H1 (cell line): ENCODE measurements at regions not wholly inside any gene's neighbourhood (a gene's known extent, or its start where the extent isn't known, plus 50 kb on each side); places are given as distances from the start of the nearest gene placed in this dataset.

Experiments used
- CTCF ChIA-PET: fragments of 300-600 bp; sonication (Branson Sonifier 250); formaldehyde crosslinking; loops from one replicate; lab custom pipeline; 2021; ENCODE audit not compliant: partially characterized antibody; lab: Charles Lee
- POLR2A ChIA-PET: fragments of 300-600 bp; sonication (Branson Sonifier 250); formaldehyde crosslinking; loops from one replicate; lab custom pipeline; 2021; ENCODE audit warnings: inconsistent platforms; ENCODE audit not compliant: partially characterized antibody; lab: Charles Lee
- DNase-seq, 2 experiments: peaks; one replicate each; pipeline versions ENCODE4 v3.0.0 to v3.0.0-alpha.2; 2010 to 2022; ENCODE audit warnings: low spot score in 2 of 2, low read depth in 1 of 2, mixed read lengths in 1 of 2
- FAIRE-seq: peaks from 2 replicates; lab custom pipeline; 2011; peaks lifted over from hg19 to GRCh38; lab: Jason Lieb, UNC
- H2AFZ ChIP-seq: 2 replicates; pipeline ENCODE4 v1.8.1; 2012; ENCODE audit warnings: low read length, inconsistent platforms
- H2AK5ac ChIP-seq: 2 replicates; pipeline ENCODE4 v1.6.1; 2013; ENCODE audit warnings: low read depth, low read length
- H2BK120ac ChIP-seq: replicated peaks from 2 replicates; pipeline ENCODE3; 2013; ENCODE audit warnings: low read depth, low read length, inconsistent platforms
- H2BK12ac ChIP-seq: 2 replicates; pipeline ENCODE4 v1.6.1; 2013; ENCODE audit warnings: low read depth, low read length
- H2BK15ac ChIP-seq: 2 replicates; pipeline ENCODE4 v1.6.1; 2013; ENCODE audit warnings: low read length
- H2BK20ac ChIP-seq: 2 replicates; pipeline ENCODE4 v1.6.1; 2013; ENCODE audit warnings: low read length
- H2BK5ac ChIP-seq: 2 replicates; pipeline ENCODE4 v1.6.1; 2013; ENCODE audit warnings: low read depth, low read length
- H3K14ac ChIP-seq: 2 replicates; pipeline ENCODE4 v1.6.1; 2013; ENCODE audit warnings: inconsistent platforms; ENCODE audit not compliant: insufficient read length
- H3K18ac ChIP-seq: 2 replicates; pipeline ENCODE4 v1.6.1; 2013; ENCODE audit warnings: low read length; ENCODE audit errors: extremely low read depth
- H3K23ac ChIP-seq: 2 replicates; pipeline ENCODE4 v1.6.1; 2013; ENCODE audit warnings: inconsistent platforms; ENCODE audit not compliant: insufficient read length
- H3K23me2 ChIP-seq: 2 replicates; pipeline ENCODE4 v1.6.1; 2013; ENCODE audit warnings: low read depth, low read length
- H3K27ac ChIP-seq: 2 replicates; pipeline ENCODE4 v1.6.1; 2011; ENCODE audit warnings: low read depth, low read length, inconsistent platforms
- H3K27me3 ChIP-seq, 4 experiments: replicated peaks in 1 of 4; 1 replicate in 1 of 4; 2 replicates in 3 of 4; pipeline versions ENCODE4 v1.6.1 to v1.8.1; 2011 to 2013; ENCODE audit warnings: low read length in 3 of 4, mild to moderate bottlenecking in 3 of 4, inconsistent platforms in 2 of 4, mixed read lengths in 2 of 4, moderate library complexity in 1 of 4; ENCODE audit not compliant: control insufficient read depth in 3 of 4, insufficient read depth in 3 of 4; ENCODE audit errors: extremely low read depth in 1 of 4
- H3K36me3 ChIP-seq, 4 experiments: 2 replicates each; pipeline versions ENCODE4 v1.6.1 to v1.8.1; 2011 to 2013; ENCODE audit warnings: mild to moderate bottlenecking in 4 of 4, low read length in 3 of 4, moderate library complexity in 2 of 4, control low read depth in 1 of 4, inconsistent platforms in 1 of 4; ENCODE audit not compliant: insufficient read depth in 4 of 4, control insufficient read depth in 2 of 4
- H3K4ac ChIP-seq: replicated peaks from 2 replicates; pipeline ENCODE3; 2013; ENCODE audit warnings: low read length, low read depth, mixed read lengths, inconsistent platforms; ENCODE audit not compliant: insufficient read length
- H3K4me1 ChIP-seq, 4 experiments: replicated peaks in 1 of 4; 1 replicate in 1 of 4; 2 replicates in 3 of 4; pipeline versions ENCODE4 v1.6.1 to v1.8.1; 2011 to 2013; ENCODE audit warnings: low read length in 3 of 4, inconsistent platforms in 2 of 4, mixed read lengths in 1 of 4; ENCODE audit not compliant: insufficient read depth in 4 of 4, control insufficient read depth in 3 of 4
- H3K4me2 ChIP-seq, 2 experiments: 2 replicates each; pipeline versions ENCODE4 v1.6.1 to v1.8.1; 2011 to 2013; ENCODE audit warnings: low read depth in 2 of 2, low read length in 2 of 2, control low read depth in 1 of 2, inconsistent platforms in 1 of 2, mild to moderate bottlenecking in 1 of 2; ENCODE audit not compliant: insufficient read depth in 1 of 2
- H3K4me3 ChIP-seq, 4 experiments: fragments of 200-600, 300-600 bp in 1 of 4; sonication (generic), shearing (Covaris generic), sonication (Bioruptor Twin) in 1 of 4; 2 replicates each; pipeline versions ENCODE4 v1.5.1 to v1.8.1; 2011 to 2016; ENCODE audit warnings: low read length in 4 of 4, low read depth in 3 of 4, control low read depth in 2 of 4, inconsistent platforms in 2 of 4, mild to moderate bottlenecking in 2 of 4, mixed read lengths in 1 of 4, moderate library complexity in 1 of 4; ENCODE audit not compliant: insufficient read depth in 2 of 4; ENCODE audit errors: extremely low read depth in 1 of 4
- H3K56ac ChIP-seq: replicated peaks from 2 replicates; pipeline ENCODE3; 2013; ENCODE audit warnings: low read depth, mild to moderate bottlenecking, mixed read lengths, low read length, inconsistent platforms; ENCODE audit not compliant: insufficient read length
- H3K79me1 ChIP-seq: 2 replicates; pipeline ENCODE4 v1.6.1; 2013; ENCODE audit warnings: low read depth, low read length, control low read depth
- H3K79me2 ChIP-seq, 2 experiments: 2 replicates each; pipeline versions ENCODE4 v1.6.1 to v1.8.1; 2012 to 2013; ENCODE audit warnings: low read length in 2 of 2, mild to moderate bottlenecking in 2 of 2, inconsistent platforms in 1 of 2; ENCODE audit not compliant: insufficient read depth in 2 of 2, control insufficient read depth in 1 of 2
- H3K9ac ChIP-seq, 4 experiments: replicated peaks in 1 of 4; 1 replicate in 1 of 4; 2 replicates in 3 of 4; pipeline versions ENCODE4 v1.6.1 to v1.8.1; 2011 to 2013; ENCODE audit warnings: low read depth in 3 of 4, low read length in 3 of 4, control low read depth in 2 of 4, mild to moderate bottlenecking in 2 of 4, moderate library complexity in 2 of 4, inconsistent platforms in 1 of 4; ENCODE audit errors: extremely low read depth in 1 of 4
- H3K9me3 ChIP-seq, 2 experiments: 2 replicates each; pipeline versions ENCODE4 v1.6.1 to v1.8.1; 2012 to 2013; ENCODE audit warnings: mild to moderate bottlenecking in 2 of 2, moderate library complexity in 2 of 2, control low read depth in 1 of 2, inconsistent platforms in 1 of 2, low read depth in 1 of 2, low read length in 1 of 2, mixed read lengths in 1 of 2; ENCODE audit not compliant: insufficient read depth in 2 of 2
- H4K20me1 ChIP-seq, 2 experiments: replicated peaks in 1 of 2; 2 replicates each; pipeline versions ENCODE3 to v1.8.1; 2011 to 2013; ENCODE audit warnings: inconsistent platforms in 2 of 2, low read length in 2 of 2, mild to moderate bottlenecking in 1 of 2; ENCODE audit not compliant: insufficient read depth in 2 of 2, control insufficient read depth in 1 of 2
- H4K5ac ChIP-seq: 2 replicates; pipeline ENCODE4 v1.6.1; 2013; ENCODE audit warnings: low read length, low read depth, mixed read lengths, inconsistent platforms; ENCODE audit not compliant: insufficient read length
- H4K8ac ChIP-seq: 2 replicates; pipeline ENCODE4 v1.8.0; 2013; ENCODE audit warnings: mild to moderate bottlenecking, moderate library complexity, low read length, inconsistent platforms; ENCODE audit not compliant: insufficient read depth; ENCODE audit errors: extremely low read depth
- H4K91ac ChIP-seq: replicated peaks from 2 replicates; pipeline ENCODE3; 2013; ENCODE audit warnings: low read length, mixed read lengths, inconsistent platforms; ENCODE audit not compliant: insufficient read length
- POU5F1 ChIP-seq: IDR thresholded peaks from 2 replicates; pipeline ENCODE4 v1.6.1; 2011; ENCODE audit warnings: low read depth, mild to moderate bottlenecking, low read length, moderate library complexity
- USF2 ChIP-seq: IDR thresholded peaks from 2 replicates; pipeline ENCODE4 v1.6.1; 2011; ENCODE audit warnings: low read length, improper control_type of control experiment
- whole genome bisulfite sequencing, 2 experiments: shearing (Covaris generic) in 1 of 2; methylation state at CpG; one replicate each; pipeline versions ENCODE4 v1.1.6 to v1.1.7; 2013 to 2015; ENCODE audit warnings: low lambda C conversion rate in 2 of 2, mixed read lengths in 2 of 2, inconsistent platforms in 1 of 2, low coverage in 1 of 2, missing lambda C conversion rate in 1 of 2; ENCODE audit not compliant: insufficient replicate concordance in 2 of 2, insufficient coverage in 1 of 2, insufficient read length in 1 of 2; ENCODE audit errors: extremely low coverage in 1 of 2, missing lambda C conversion rate in 1 of 2; 5-methylcytosine and 5-hydroxymethylcytosine counted together

GRCh38 chr1:157213836-157214235 is 75.6 kb upstream of the ETV3 start:
- Histone ChIP-seq H3K56ac (no peak overlapping the region), H2AK5ac (no peak overlapping the region), H4K8ac (no peak overlapping the region), H3K4me1 (peaks cover 0 to 3% (median 0%) of the 10 kb centered on the region in 4 experiments; a peak in 1 of 7 replicates), H2BK20ac (no peak overlapping the region), H3K9ac (no peak overlapping the region), H2BK5ac (no peak overlapping the region), H3K79me2 (no peaks in the 10 kb centered on the region), H3K27ac (no peak overlapping the region), H4K20me1 (no peaks in the 10 kb centered on the region), H3K36me3 (no peaks in the 10 kb centered on the region), H4K91ac (no peak overlapping the region), H3K23ac (no peak overlapping the region), H2BK12ac (no peak overlapping the region), H4K5ac (no peak overlapping the region), H2BK15ac (no peak overlapping the region), H3K4me2 (no peak overlapping the region), H3K4me3 (no peak overlapping the region), H3K79me1 (no peaks in the 10 kb centered on the region), H3K18ac (no peak overlapping the region), H3K14ac (no peak overlapping the region), H3K23me2 (no peaks in the 10 kb centered on the region), H2AFZ (no peak overlapping the region), H2BK120ac (no peak overlapping the region), H3K9me3 (0 out of 4 replicates have a peak, but pooled peaks cover 0 to 5% of the 10 kb centered on the region in 2 experiments), H3K4ac (no peak overlapping the region), H3K27me3 (peaks cover 0 to 2% (median 0%) of the 10 kb centered on the region in 4 experiments; a peak in 2 of 7 replicates)
- 86% methylated on average over 2 of the region's 2 CpGs; no CpG with 5 or more reads in 1 of the 2 experiments for WGBS, 2 experiments
- TF ChIP-seq POU5F1 (no peak), USF2 (no peak)
- DNase-seq (no peak), FAIRE-seq (no peak)
- POLR2A ChIA-PET: no interaction called here
- CTCF ChIA-PET: interaction anchor here (0.9 kb wide), 1 partner anchor 26 kb away, joined by 5 read pairs; no protein-coding TSS in a partner anchor
